ENCODE measurements at regions not wholly inside any gene's neighbourhood (a gene's known extent, or its start where the extent isn't known, plus 50 kb on each side); places are given as distances from the start of the nearest gene placed in this dataset.

DNA sequence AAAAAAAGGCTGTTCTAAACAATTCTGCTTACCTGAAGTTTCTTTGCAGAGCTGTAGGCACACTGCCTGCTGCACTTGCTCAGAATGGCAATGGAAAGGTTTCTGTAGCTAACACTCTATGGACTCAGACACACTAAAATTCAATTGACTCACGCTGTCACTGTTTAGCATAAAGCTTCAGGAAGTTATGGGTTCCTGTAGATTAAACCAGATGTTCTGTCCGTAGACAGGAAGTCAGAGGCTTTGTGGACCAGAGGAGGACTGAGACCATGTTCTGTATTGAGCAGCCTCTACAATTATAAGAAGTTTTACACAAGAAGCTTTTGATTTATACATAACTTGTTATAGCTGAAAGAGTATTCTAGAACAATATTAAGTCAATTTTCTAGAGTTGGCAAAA lies 70.4 kb downstream of the GLYATL1 start:
- Histone ChIP-seq H3K9me3 (ENCODE audit: control insufficient read depth, low read depth, low read length) (no peaks in the 10 kb centered on the region), H3K79me2 (ENCODE audit: insufficient read depth, low read length) (no peaks in the 10 kb centered on the region), H3K14ac (ENCODE audit: insufficient read depth, low read length) (no peak overlapping the region), H3K4ac (ENCODE audit: low read depth, low read length) (no peak overlapping the region), H3K4me1 (ENCODE audit: insufficient read depth, low read length) (no peaks in the 10 kb centered on the region; the same call in 1 of the 2 replicates), H3T11ph (ENCODE audit: low read length) (no peak overlapping the region), H3K27ac (ENCODE audit: insufficient read length, low read depth, low read length) (no peak overlapping the region), H4K20me1 (ENCODE audit: control insufficient read depth, insufficient read depth, insufficient read length) (no peaks in the 10 kb centered on the region), H3K27me3 (ENCODE audit: insufficient read depth, low read length) (no peaks in the 10 kb centered on the region), H2AFZ (ENCODE audit: low read length) (no peak overlapping the region), H4K91ac (ENCODE audit: insufficient read length, low read depth, low read length) (no peak overlapping the region), H3K23me2 (ENCODE audit: insufficient read length, low read depth, low read length, poor library complexity, severe bottlenecking) (no peaks in the 10 kb centered on the region), H4K8ac (replicated peaks; ENCODE audit: insufficient read length, low read depth, low read length) (no peak overlapping the region), H2BK20ac (ENCODE audit: low read depth, low read length, poor library complexity, severe bottlenecking) (no peak overlapping the region), H2BK12ac (ENCODE audit: insufficient read length, low read depth, low read length) (no peak overlapping the region), H3K56ac (ENCODE audit: insufficient read length, low read depth, low read length) (no peak overlapping the region), H3K23ac (ENCODE audit: insufficient read length, low read depth, low read length) (no peak overlapping the region), H3K79me1 (ENCODE audit: insufficient read depth, low read depth, low read length, poor library complexity, severe bottlenecking) (no peaks in the 10 kb centered on the region), H4K5ac (ENCODE audit: insufficient read length, low read depth, low read length) (no peak overlapping the region), H2BK15ac (ENCODE audit: low read depth, low read length) (no peak overlapping the region), H2BK5ac (ENCODE audit: insufficient read length, low read length) (no peak overlapping the region), H2BK120ac (ENCODE audit: low read depth, low read length, poor library complexity, severe bottlenecking) (no peak overlapping the region), H3K18ac (ENCODE audit: insufficient read length, low read depth, low read length) (no peak overlapping the region), H2AK5ac (ENCODE audit: insufficient read length, low read length) (no peak overlapping the region), H3K9ac (ENCODE audit: extremely low read depth, insufficient read length, low read length) (no peak overlapping the region), H3K4me2 (ENCODE audit: insufficient read depth, insufficient read length, low read length) (no peak overlapping the region)
- H3K36me3 Mint-ChIP-seq (ENCODE audit: insufficient read depth in 1 of 3, low read depth in 3 of 3), result peaks cover under 1 to 3% (median under 1%) of the 10 kb centered on the region in 3 experiments; a peak in 5 of 7 replicates
- no peak overlapping the region for H3K27ac Mint-ChIP-seq
- H3K4me3 Mint-ChIP-seq, result no peak overlapping the region
- peaks cover 4 to 10% of the 10 kb centered on the region in 2 experiments for H3K9me3 Mint-ChIP-seq
- H3K4me1 Mint-ChIP-seq, result peaks cover 11% of the 10 kb centered on the region in 2 experiments
- DNase-seq, result no peak
- TF ChIP-seq, protein P1, sequence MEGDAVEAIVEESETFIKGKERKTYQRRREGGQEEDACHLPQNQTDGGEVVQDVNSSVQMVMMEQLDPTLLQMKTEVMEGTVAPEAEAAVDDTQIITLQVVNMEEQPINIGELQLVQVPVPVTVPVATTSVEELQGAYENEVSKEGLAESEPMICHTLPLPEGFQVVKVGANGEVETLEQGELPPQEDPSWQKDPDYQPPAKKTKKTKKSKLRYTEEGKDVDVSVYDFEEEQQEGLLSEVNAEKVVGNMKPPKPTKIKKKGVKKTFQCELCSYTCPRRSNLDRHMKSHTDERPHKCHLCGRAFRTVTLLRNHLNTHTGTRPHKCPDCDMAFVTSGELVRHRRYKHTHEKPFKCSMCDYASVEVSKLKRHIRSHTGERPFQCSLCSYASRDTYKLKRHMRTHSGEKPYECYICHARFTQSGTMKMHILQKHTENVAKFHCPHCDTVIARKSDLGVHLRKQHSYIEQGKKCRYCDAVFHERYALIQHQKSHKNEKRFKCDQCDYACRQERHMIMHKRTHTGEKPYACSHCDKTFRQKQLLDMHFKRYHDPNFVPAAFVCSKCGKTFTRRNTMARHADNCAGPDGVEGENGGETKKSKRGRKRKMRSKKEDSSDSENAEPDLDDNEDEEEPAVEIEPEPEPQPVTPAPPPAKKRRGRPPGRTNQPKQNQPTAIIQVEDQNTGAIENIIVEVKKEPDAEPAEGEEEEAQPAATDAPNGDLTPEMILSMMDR (conservative IDR thresholded peaks at IDR 0.05), result no peak
- peaks cover 4% of the 10 kb centered on the region; the same call in 1 of the 2 replicates for H3K27me3 Mint-ChIP-seq (ENCODE audit: low read depth)
- no CpG with 5 or more reads among the region's 2 CpGs for WGBS (ENCODE audit: extremely low coverage, insufficient read length, low lambda C conversion rate)

Measured in H9 (cell line).